HepG2 (cell line): ENCODE measurements at regions not wholly inside any gene's neighbourhood (a gene's known extent, or its start where the extent isn't known, plus 50 kb on each side); places are given as distances from the start of the nearest gene placed in this dataset.

ENCODE experiments used
- ADNP ChIP-seq: sonication (generic); formaldehyde crosslinking; IDR thresholded peaks from 2 replicates; pipeline ENCODE4 v1.4.0; 2020; ENCODE audit warnings: missing genetic modification reagents
- HMG20A ChIP-seq: IDR thresholded peaks from 2 replicates; pipeline ENCODE4 v1.6.1; 2016; ENCODE audit warnings: borderline replicate concordance
- HOMEZ ChIP-seq: IDR thresholded peaks from 2 replicates; pipeline ENCODE4 v1.6.1; 2016; ENCODE audit warnings: low read depth
- MAFK ChIP-seq, 2 experiments: IDR thresholded peaks in 1 of 2; conservative IDR thresholded peaks in 1 of 2; 2 replicates each; pipeline ENCODE4 v1.6.1; 2011; ENCODE audit warnings: improper control_type of control experiment in 2 of 2, low read length in 2 of 2
- NCOA1 ChIP-seq: sonication (generic); formaldehyde crosslinking; IDR thresholded peaks from 2 replicates; pipeline ENCODE4 v1.9.0; 2021; ENCODE audit warnings: missing genetic modification reagents
- NFIC ChIP-seq: IDR thresholded peaks from 2 replicates; pipeline ENCODE4 v1.6.1; 2012; ENCODE audit warnings: mild to moderate bottlenecking, low read length, inconsistent platforms
- PAX8 ChIP-seq: sonication (generic); formaldehyde crosslinking; IDR thresholded peaks from 2 replicates; pipeline ENCODE4 v1.8.0; 2022; ENCODE audit warnings: mild to moderate bottlenecking, missing genetic modification reagents, borderline replicate concordance
- POGZ ChIP-seq: sonication (generic); formaldehyde crosslinking; IDR thresholded peaks from 2 replicates; pipeline ENCODE4 v1.4.0; 2020; ENCODE audit warnings: mild to moderate bottlenecking, missing genetic modification reagents
- POLR2G ChIP-seq: fragments of 200-400 bp; formaldehyde crosslinking; IDR thresholded peaks from 2 replicates; pipeline ENCODE4 v1.6.1; 2018; ENCODE audit warnings: mild to moderate bottlenecking, low read depth, low read length, moderate library complexity
- PPARG ChIP-seq: conservative IDR thresholded peaks from 2 replicates; pipeline ENCODE4 v1.6.1; 2016; ENCODE audit warnings: missing biosample characterization, missing genetic modification reagents
- RFX1 ChIP-seq: fragments of 450-650 bp; IDR thresholded peaks from 2 replicates; pipeline ENCODE4 v1.6.1; 2017
- TCF12 ChIP-seq, 2 experiments: fragments of 450-650 bp in 1 of 2; sonication (generic) in 1 of 2; formaldehyde crosslinking in 1 of 2; IDR thresholded peaks; 2 replicates each; pipeline versions ENCODE4 v1.6.1 to v1.8.0; 2017 to 2022; ENCODE audit warnings: antibody characterized with exemption in 1 of 2, mild to moderate bottlenecking in 1 of 2, missing genetic modification reagents in 1 of 2, moderate library complexity in 1 of 2
- TEF ChIP-seq: sonication (generic); formaldehyde crosslinking; IDR thresholded peaks from 2 replicates; pipeline ENCODE4 v1.5.0; 2020; ENCODE audit warnings: missing genetic modification reagents
- TFDP2 ChIP-seq: sonication (generic); formaldehyde crosslinking; IDR thresholded peaks from 2 replicates; pipeline ENCODE4 v1.4.0; 2020; ENCODE audit warnings: missing genetic modification reagents
- THRA ChIP-seq: sonication (generic); formaldehyde crosslinking; IDR thresholded peaks from 2 replicates; pipeline ENCODE4 v1.4.0; 2020; ENCODE audit warnings: missing genetic modification reagents, borderline replicate concordance
- ZKSCAN1 ChIP-seq: fragments of 150-350 bp; IDR thresholded peaks from 2 replicates; pipeline ENCODE4 v1.6.1; 2014; ENCODE audit warnings: low read length
- ZNF354B ChIP-seq: sonication (generic); formaldehyde crosslinking; IDR thresholded peaks from 2 replicates; pipeline ENCODE4 v1.8.0; 2022; ENCODE audit warnings: mild to moderate bottlenecking, missing genetic modification reagents
- ZNF382 ChIP-seq: sonication (generic); formaldehyde crosslinking; IDR thresholded peaks from 2 replicates; pipeline ENCODE4 v1.5.0; 2020; ENCODE audit warnings: missing genetic modification reagents, mild to moderate bottlenecking, borderline replicate concordance
- ZNF451 ChIP-seq: sonication (generic); formaldehyde crosslinking; IDR thresholded peaks from 2 replicates; pipeline ENCODE4 v1.5.0; 2020; ENCODE audit warnings: mild to moderate bottlenecking, missing genetic modification reagents
- ZNF567 ChIP-seq: sonication (generic); formaldehyde crosslinking; IDR thresholded peaks from 2 replicates; pipeline ENCODE4 v1.8.1; 2023; ENCODE audit warnings: mild to moderate bottlenecking, missing genetic modification reagents, borderline replicate concordance
- ZNF609 ChIP-seq: sonication (generic); formaldehyde crosslinking; IDR thresholded peaks from 2 replicates; pipeline ENCODE4 v1.4.0; 2020; ENCODE audit warnings: mild to moderate bottlenecking, missing genetic modification reagents, borderline replicate concordance
- ZNF614 ChIP-seq: IDR thresholded peaks from 2 replicates; pipeline ENCODE4 v1.6.1; 2018; ENCODE audit warnings: missing biosample characterization, missing genetic modification reagents, inconsistent platforms, borderline replicate concordance

GRCh38 chr5:93677359-93677891 lies 64.0 kb downstream of the POU5F2 start (continued):
- 0 out of 2 replicates have a peak, but pooled peaks have one; percentile 17 for TF ChIP-seq HOMEZ (CRISPR knock-in tag)
- TF ChIP-seq NCOA1, result no peak
- TF ChIP-seq POLR2G, result no peak
- no peak for TF ChIP-seq TCF12 (IDR thresholded peaks at IDR 0.05)
- TF ChIP-seq TCF12 (CRISPR knock-in tag; IDR thresholded peaks at IDR 0.05), result no peak
- no peak for TF ChIP-seq POGZ (CRISPR knock-in tag)
- TF ChIP-seq ADNP (CRISPR knock-in tag), result no peak
- no peak for TF ChIP-seq ZNF354B (CRISPR knock-in tag)
- TF ChIP-seq MAFK (conservative IDR thresholded peaks at IDR 0.05 in 1 of 2, IDR thresholded peaks at IDR 0.05 in 1 of 2; ENCODE audit: low read length in 2 of 2), result peak; percentile 98 to 99
- no peak for TF ChIP-seq NFIC
- no peak for TF ChIP-seq TFDP2 (CRISPR knock-in tag)
- no peak for TF ChIP-seq RFX1
- no peak for TF ChIP-seq PAX8
- peak; percentile 28; the same call in 1 of the 2 replicates for TF ChIP-seq THRA (CRISPR knock-in tag)
- no peak for TF ChIP-seq PPARG
- TF ChIP-seq ZNF614 (CRISPR knock-in tag), result no peak
- peak; percentile 67; the same call in 1 of the 2 replicates for TF ChIP-seq HMG20A
- TF ChIP-seq ZKSCAN1, result no peak
- TF ChIP-seq ZNF451 (CRISPR knock-in tag), result no peak
- TF ChIP-seq ZNF609 (CRISPR knock-in tag), result no peak
- no peak for TF ChIP-seq ZNF382 (CRISPR knock-in tag)
- no peak for TF ChIP-seq TEF (CRISPR knock-in tag)
- TF ChIP-seq ZNF567 (CRISPR knock-in tag), result no peak
